ENCODE measurements at regions not wholly inside any gene's neighbourhood (a gene's known extent, or its start where the extent isn't known, plus 50 kb on each side); places are given as distances from the start of the nearest gene placed in this dataset.

DNA sequence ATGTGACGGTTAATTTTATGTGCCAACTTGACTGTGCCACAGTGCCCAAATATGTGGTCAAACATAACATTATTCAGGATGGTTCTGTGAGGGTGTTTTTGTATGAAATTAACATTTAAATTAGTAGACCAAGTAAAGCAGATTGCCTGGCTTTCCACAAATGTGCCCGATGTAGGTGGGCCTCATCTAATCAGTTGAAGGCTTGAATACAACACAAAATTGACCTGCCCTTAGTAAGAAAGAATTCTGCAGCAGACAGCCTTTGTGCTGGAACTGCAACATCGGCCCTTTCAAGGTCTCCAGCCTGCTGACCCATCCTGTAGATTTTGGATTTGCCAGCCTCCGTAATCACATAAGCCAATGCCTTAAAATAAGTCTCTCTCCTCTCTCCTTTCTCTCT is 215.9 kb downstream of the MEX3B start:
- TF ChIP-seq POLR2A (IDR thresholded peaks at IDR 0.05; ENCODE audit: extremely low read depth, insufficient read length), result no peak
- TF ChIP-seq, protein P1, sequence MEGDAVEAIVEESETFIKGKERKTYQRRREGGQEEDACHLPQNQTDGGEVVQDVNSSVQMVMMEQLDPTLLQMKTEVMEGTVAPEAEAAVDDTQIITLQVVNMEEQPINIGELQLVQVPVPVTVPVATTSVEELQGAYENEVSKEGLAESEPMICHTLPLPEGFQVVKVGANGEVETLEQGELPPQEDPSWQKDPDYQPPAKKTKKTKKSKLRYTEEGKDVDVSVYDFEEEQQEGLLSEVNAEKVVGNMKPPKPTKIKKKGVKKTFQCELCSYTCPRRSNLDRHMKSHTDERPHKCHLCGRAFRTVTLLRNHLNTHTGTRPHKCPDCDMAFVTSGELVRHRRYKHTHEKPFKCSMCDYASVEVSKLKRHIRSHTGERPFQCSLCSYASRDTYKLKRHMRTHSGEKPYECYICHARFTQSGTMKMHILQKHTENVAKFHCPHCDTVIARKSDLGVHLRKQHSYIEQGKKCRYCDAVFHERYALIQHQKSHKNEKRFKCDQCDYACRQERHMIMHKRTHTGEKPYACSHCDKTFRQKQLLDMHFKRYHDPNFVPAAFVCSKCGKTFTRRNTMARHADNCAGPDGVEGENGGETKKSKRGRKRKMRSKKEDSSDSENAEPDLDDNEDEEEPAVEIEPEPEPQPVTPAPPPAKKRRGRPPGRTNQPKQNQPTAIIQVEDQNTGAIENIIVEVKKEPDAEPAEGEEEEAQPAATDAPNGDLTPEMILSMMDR (IDR thresholded peaks at IDR 0.05; ENCODE audit: low read depth, low read length), result no peak
- TF ChIP-seq, protein P2, sequence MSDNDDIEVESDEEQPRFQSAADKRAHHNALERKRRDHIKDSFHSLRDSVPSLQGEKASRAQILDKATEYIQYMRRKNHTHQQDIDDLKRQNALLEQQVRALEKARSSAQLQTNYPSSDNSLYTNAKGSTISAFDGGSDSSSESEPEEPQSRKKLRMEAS (IDR thresholded peaks at IDR 0.05; ENCODE audit: low read depth, low read length), result no peak

Measured in NB4 (cell line).